ENCODE measurements at regions not wholly inside any gene's neighbourhood (a gene's known extent, or its start where the extent isn't known, plus 50 kb on each side); places are given as distances from the start of the nearest gene placed in this dataset.

DNA sequence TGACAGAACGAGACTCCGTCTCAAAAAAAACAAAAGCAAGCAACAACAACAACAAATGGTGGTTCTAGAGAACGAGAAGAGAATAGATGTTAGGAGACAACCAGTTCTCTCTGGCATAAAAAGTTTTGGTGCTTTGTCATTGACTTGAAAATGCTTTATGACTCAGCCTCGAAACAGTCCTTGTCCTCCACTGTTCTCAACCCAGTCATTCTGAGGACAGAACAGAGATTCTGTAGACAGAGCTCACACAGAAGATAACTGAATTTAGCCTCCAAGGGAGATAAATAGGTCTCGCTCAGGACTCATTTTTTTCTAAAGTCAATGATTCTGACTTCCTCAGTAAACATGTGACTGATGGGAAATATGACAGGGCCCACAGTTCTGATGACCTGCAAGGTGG is 76.0 kb upstream of the FSTL4 start:
- TF ChIP-seq, protein P1, sequence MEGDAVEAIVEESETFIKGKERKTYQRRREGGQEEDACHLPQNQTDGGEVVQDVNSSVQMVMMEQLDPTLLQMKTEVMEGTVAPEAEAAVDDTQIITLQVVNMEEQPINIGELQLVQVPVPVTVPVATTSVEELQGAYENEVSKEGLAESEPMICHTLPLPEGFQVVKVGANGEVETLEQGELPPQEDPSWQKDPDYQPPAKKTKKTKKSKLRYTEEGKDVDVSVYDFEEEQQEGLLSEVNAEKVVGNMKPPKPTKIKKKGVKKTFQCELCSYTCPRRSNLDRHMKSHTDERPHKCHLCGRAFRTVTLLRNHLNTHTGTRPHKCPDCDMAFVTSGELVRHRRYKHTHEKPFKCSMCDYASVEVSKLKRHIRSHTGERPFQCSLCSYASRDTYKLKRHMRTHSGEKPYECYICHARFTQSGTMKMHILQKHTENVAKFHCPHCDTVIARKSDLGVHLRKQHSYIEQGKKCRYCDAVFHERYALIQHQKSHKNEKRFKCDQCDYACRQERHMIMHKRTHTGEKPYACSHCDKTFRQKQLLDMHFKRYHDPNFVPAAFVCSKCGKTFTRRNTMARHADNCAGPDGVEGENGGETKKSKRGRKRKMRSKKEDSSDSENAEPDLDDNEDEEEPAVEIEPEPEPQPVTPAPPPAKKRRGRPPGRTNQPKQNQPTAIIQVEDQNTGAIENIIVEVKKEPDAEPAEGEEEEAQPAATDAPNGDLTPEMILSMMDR (IDR thresholded peaks at IDR 0.05; ENCODE audit: insufficient read depth, low read length, missing control alignments) = no peak
- no peak for DNase-seq (ENCODE audit: low read depth, low spot score)
- CTCF ChIA-PET = no interaction called here
- H3K4me3 ChIP-seq (ENCODE audit: low read depth, low read length) = no peak overlapping the region
- POLR2A ChIA-PET = no interaction called here

DNA sequence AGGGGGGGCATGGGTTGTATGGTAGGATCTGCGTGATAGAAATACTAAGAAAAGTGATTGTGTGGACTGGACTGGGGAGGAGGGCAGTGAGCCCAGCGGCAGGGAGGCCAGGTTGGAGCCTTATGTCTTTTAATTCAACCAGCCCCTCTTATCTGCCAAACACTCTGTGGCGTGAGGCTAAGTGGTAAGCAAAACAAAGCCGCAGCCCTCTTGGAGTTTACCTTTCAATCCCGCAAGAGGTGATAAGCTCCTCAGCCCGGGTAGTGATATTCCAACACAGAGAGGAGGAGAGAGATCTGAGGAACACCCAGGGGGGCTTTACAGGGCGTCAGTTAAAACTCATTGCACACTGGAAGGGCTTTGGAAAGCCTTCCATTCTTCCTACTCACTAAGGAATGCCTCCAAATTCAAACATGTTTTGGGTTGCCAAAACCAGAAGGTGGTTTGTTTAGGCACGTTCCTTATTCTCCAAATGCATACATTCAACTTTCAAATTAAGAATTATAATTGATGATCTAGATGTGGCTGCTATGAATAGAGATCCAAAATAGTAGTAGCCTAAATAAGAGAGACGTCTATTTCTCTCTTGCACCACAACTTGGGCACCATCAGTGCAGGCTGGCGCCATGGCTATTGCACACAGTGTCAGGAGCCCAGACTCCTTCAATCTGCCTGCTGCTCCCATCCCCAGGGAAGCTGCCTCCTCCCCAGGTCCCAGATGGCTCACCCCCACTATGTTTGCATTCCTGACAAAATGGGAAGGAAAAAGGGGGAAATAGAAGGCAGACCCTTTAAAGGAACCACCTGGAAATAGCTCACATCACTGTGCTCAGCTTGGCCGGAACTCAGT is 75.1 kb upstream of the FSTL4 start:
- TF ChIP-seq, protein P1 (IDR thresholded peaks at IDR 0.05; ENCODE audit: insufficient read depth, low read length, missing control alignments) = no peak
- POLR2A ChIA-PET = no interaction called here
- H3K4me3 ChIP-seq (ENCODE audit: low read depth, low read length) = no peak overlapping the region
- CTCF ChIA-PET = no interaction called here
- no peak for DNase-seq (ENCODE audit: low read depth, low spot score)

DNA sequence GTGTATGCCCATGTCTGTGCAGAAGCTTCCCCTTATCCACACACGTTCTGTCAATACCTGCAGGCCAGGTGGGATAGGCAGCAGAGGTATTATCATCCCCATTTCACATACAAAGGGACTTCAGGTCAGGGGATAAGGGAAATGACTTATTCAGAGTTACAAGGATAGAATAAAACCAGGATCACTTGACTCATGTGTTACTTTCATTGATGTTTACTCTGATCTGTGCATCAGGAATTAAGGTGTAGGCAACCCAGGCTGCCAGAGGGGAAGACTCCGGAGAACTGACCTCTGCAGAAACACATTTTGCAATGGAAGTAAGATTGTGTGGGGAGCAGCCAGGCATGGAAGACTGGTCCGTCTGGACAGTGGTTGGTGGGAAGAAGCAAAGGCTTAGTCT is 74.2 kb upstream of the FSTL4 start:
- no peak overlapping the region for H3K4me3 ChIP-seq (ENCODE audit: low read depth, low read length)
- TF ChIP-seq, protein P1 (IDR thresholded peaks at IDR 0.05; ENCODE audit: insufficient read depth, low read length, missing control alignments) = no peak
- no peak for DNase-seq (ENCODE audit: low read depth, low spot score)
- ChIA-PET POLR2A (no interaction called here), CTCF (no interaction called here)

DNA sequence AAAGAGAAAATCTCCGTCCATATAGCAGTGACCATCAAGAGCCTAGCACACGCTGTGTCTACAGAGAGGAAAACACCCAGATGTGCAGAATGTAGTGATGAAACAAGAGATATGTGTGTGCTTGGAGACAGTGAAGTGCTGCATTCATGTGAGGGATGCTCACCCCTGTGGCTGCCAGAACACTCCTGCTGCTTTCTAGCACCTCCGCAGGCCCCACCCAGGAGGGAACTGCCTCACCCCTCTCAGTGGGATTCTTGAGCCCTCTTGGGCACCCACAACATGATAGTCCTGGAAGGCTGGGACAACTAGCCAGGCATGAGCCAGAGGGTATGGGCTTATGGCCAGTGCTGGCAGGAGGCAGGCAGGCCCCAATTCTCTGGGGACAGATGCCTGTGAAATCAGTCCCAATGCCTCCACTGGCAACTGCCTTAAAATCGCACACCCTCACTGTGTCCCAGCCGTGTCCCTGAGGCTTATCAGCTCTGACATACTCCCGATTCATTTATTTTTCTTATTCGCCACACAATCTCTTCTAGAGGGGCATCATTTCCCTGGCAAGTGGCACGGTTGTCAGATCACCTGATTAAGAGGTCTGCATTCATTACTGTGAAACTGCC is 73.2 kb upstream of the FSTL4 start:
- CTCF ChIA-PET = no interaction called here
- no peak for DNase-seq (ENCODE audit: low read depth, low spot score)
- POLR2A ChIA-PET = no interaction called here
- TF ChIP-seq, protein P1 (IDR thresholded peaks at IDR 0.05; ENCODE audit: insufficient read depth, low read length, missing control alignments) = no peak
- no peak overlapping the region for H3K4me3 ChIP-seq (ENCODE audit: low read depth, low read length)

DNA sequence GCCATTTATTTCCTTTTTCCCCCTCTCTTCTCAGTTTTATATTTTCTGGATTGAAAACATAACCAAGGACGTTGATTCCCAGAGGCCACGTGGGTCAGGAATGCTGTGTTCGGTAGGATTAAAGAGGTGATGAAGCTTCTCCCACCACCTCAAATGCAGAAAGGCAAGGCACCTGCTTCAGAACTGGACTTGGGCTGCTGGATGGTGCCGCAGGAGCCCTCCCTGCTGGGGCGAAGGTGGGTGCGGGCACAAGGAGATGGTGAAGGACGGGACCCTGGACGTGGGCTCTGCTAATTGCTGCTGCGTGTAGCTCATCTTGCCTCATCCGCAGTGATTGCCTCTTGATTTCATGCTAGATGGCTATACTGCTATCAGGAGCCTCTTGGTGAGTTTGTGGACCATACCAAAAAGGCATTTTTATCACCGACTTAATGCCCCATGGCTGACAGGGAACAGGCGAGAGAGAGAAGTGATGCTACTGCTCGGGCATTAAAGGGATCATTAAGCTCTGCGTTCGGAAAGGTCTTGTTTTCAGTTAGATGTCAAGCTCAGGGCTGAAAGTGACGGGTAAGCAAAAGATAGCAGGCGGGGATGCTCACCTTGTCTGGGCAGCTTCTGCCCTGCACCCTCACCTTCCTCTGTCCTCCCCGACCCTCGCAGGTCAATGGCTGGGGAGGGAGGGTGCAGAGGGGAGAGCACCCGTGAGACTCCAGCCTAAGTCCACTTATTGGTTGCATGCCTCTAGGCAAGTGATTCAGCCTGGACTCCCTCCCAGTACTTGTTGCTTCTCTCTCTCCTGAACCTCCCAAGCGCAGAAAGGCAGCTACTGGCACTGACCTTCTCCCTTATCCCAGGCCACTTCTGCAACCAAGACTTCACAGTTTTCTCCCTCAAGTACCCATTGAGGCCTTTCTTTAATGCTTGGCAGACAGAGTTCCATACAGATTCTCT is 71.6 kb upstream of the FSTL4 start:
- no peak for DNase-seq (ENCODE audit: low read depth, low spot score)
- ChIA-PET CTCF (no interaction called here), POLR2A (no interaction called here)
- H3K4me3 ChIP-seq (ENCODE audit: low read depth, low read length) = no peak overlapping the region
- TF ChIP-seq, protein P1 (IDR thresholded peaks at IDR 0.05; ENCODE audit: insufficient read depth, low read length, missing control alignments) = no peak

DNA sequence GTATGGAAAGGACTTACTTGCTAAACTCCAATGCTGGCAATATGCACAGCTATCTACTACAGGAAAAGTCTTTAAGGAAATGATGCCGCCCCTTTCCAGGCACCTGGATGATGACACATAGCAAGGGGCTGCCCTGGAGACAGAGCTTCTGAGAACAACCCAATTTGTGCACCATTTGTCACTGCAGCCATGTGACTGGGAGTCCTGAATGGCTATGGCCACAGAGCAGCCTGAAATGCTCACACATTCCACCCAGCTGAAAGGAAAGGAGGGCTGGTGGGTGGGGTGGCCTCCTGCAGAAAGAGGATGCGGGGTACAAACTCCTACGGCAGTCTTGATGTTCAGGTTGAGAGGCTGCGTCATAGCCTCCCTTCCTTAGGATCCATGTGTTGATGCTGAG is 70.1 kb upstream of the FSTL4 start:
- POLR2A ChIA-PET = no interaction called here
- DNase-seq (ENCODE audit: low read depth, low spot score) = no peak
- CTCF ChIA-PET = no interaction called here
- H3K4me3 ChIP-seq (ENCODE audit: low read depth, low read length) = no peak overlapping the region
- TF ChIP-seq, protein P1 (IDR thresholded peaks at IDR 0.05; ENCODE audit: insufficient read depth, low read length, missing control alignments) = no peak
